GM13977 (cell line): ENCODE measurements at regions not wholly inside any gene's neighbourhood (a gene's known extent, or its start where the extent isn't known, plus 50 kb on each side); places are given as distances from the start of the nearest gene placed in this dataset.

Source experiments
- DNase-seq: peaks from one replicate; pipeline ENCODE4 v3.0.0; 2012; ENCODE audit warnings: low spot score
- CTCF ChIP-seq: IDR thresholded peaks from 2 replicates; pipeline ENCODE4 v1.5.1; 2012; ENCODE audit warnings: mild to moderate bottlenecking, control low read depth; ENCODE audit not compliant: insufficient read depth; ENCODE audit errors: extremely low read depth, missing control alignments
- in situ Hi-C: fragments of 300-500 bp; cut with MboI; formaldehyde crosslinking; loops from one replicate; pipeline ENCODE4 v1.12.0; 2022; ENCODE audit warnings: low sequenced_read_pairs, low pct_unique_long_range_greater_than_20kb, mixed read lengths, inconsistent platforms; ENCODE audit not compliant: unreplicated experiment

GRCh38 chr21:26707246-26707645 is 134.2 kb upstream of the CYYR1 start:
- no peak for DNase-seq
- no peak for TF ChIP-seq CTCF
- in situ Hi-C loops = loop anchor here (25.0 kb wide), 2 partner anchors 820 to 1095 kb away; partner anchors contain the start of gene MRPL39

GRCh38 chr21:26698416-26698815 is 125.3 kb upstream of the CYYR1 start:
- in situ Hi-C loops = no loop called here
- TF ChIP-seq CTCF = no peak
- DNase-seq = no peak

- DNase-seq = no peak
- no peak for TF ChIP-seq CTCF
- in situ Hi-C loops = no loop called here
Observed at GRCh38 chr21:26691416-26691815, 118.3 kb upstream of the CYYR1 start.

- in situ Hi-C loops = no loop called here
- no peak for DNase-seq
- TF ChIP-seq CTCF = no peak
Observed at GRCh38 chr21:26686705-26687104, 113.6 kb upstream of the CYYR1 start.

- TF ChIP-seq CTCF = no peak
Observed at GRCh38 chr21:26686278-26686677, 113.2 kb upstream of the CYYR1 start.

GRCh38 chr21:26684889-26685288 is 111.8 kb upstream of the CYYR1 start:
- in situ Hi-C loops = no loop called here
- DNase-seq = no peak
- TF ChIP-seq CTCF = no peak

More at GRCh38 chr21:26686278-26686677, 113.2 kb upstream of the CYYR1 start:
- in situ Hi-C loops = no loop called here
- no peak for DNase-seq

GRCh38 chr21:26683996-26684395 is 110.9 kb upstream of the CYYR1 start:
- TF ChIP-seq CTCF = no peak

More at GRCh38 chr21:26683996-26684395, 110.9 kb upstream of the CYYR1 start:
- no peak for DNase-seq
- in situ Hi-C loops = no loop called here
